ENCODE measurements at regions not wholly inside any gene's neighbourhood (a gene's known extent, or its start where the extent isn't known, plus 50 kb on each side); places are given as distances from the start of the nearest gene placed in this dataset.

DNA sequence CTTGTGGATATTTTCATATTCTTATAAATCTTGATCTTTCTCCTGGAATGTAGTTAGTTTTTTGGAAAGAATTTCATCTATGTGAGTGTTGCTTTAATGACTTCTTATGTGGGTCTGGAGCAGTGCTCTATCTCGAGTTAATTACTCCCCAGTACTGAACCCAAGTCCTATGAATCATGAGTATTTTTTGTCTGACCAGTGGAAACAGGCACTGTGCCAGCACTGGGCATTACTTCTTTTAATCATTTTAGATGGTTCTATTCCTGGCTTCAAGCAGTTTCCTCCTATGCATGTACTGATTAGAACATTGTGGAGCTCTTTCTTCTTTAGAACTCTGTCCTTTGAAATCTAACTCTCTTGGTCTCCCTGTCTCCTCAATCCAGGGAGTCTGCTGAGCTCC, 466.3 kb downstream of the PCDH17 start:
- intact Hi-C loops (cut with DNase I): no loop called here
- TF ChIP-seq POLR2A (IDR thresholded peaks at IDR 0.05) (no peak), EP300 (IDR thresholded peaks at IDR 0.05) (no peak), POLR2AphosphoS5 (IDR thresholded peaks at IDR 0.05) (no peak)
- TF ChIP-seq, protein P1, sequence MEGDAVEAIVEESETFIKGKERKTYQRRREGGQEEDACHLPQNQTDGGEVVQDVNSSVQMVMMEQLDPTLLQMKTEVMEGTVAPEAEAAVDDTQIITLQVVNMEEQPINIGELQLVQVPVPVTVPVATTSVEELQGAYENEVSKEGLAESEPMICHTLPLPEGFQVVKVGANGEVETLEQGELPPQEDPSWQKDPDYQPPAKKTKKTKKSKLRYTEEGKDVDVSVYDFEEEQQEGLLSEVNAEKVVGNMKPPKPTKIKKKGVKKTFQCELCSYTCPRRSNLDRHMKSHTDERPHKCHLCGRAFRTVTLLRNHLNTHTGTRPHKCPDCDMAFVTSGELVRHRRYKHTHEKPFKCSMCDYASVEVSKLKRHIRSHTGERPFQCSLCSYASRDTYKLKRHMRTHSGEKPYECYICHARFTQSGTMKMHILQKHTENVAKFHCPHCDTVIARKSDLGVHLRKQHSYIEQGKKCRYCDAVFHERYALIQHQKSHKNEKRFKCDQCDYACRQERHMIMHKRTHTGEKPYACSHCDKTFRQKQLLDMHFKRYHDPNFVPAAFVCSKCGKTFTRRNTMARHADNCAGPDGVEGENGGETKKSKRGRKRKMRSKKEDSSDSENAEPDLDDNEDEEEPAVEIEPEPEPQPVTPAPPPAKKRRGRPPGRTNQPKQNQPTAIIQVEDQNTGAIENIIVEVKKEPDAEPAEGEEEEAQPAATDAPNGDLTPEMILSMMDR (IDR thresholded peaks at IDR 0.05): no peak
- DNase-seq: no peak
- H3K4me3 ChIP-seq: no peak overlapping the region
- no peak overlapping the region for H3K27ac ChIP-seq
- H3K4me1 ChIP-seq: no peaks in the 10 kb centered on the region
- no peaks in the 10 kb centered on the region for H3K36me3 ChIP-seq
- H3K27me3 ChIP-seq: no peaks in the 10 kb centered on the region
- no peaks in the 10 kb centered on the region for H3K9me3 ChIP-seq
- WGBS, 2 donors: 53 to 55% methylated on average over 1 of the region's 1 CpG

DNA sequence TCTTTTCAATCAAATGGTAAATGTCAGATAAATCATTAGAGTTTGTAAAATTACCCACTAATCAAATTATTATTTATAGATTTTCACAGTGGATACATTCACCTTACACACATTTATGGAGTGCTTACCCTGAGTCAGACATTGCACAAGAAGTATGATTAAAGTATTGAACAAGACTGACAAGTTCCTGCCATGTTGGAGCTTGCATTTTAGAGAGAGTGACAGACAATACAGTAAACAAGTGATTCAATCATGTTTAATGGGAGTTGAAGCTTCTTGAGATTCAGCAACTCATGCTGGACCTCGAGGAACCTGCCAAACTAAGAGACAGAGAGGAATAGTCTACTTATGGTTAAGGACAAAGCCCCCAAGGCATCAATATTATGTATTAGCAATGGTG, 487.8 kb downstream of the PCDH17 start:
- Histone ChIP-seq H3K36me3 (no peaks in the 10 kb centered on the region), H3K27ac (no peak overlapping the region), H3K4me1 (no peaks in the 10 kb centered on the region), H3K4me3 (no peak overlapping the region), H3K9me3 (no peaks in the 10 kb centered on the region), H3K27me3 (no peaks in the 10 kb centered on the region)
- WGBS, 2 donors: 17 to 23% methylated on average over 1 of the region's 1 CpG
- intact Hi-C loops (cut with DNase I): no loop called here
- no peak for DNase-seq
- TF ChIP-seq EP300 (IDR thresholded peaks at IDR 0.05) (no peak), POLR2AphosphoS5 (IDR thresholded peaks at IDR 0.05) (no peak), POLR2A (IDR thresholded peaks at IDR 0.05) (no peak)
- TF ChIP-seq, protein P1 (IDR thresholded peaks at IDR 0.05): no peak

DNA sequence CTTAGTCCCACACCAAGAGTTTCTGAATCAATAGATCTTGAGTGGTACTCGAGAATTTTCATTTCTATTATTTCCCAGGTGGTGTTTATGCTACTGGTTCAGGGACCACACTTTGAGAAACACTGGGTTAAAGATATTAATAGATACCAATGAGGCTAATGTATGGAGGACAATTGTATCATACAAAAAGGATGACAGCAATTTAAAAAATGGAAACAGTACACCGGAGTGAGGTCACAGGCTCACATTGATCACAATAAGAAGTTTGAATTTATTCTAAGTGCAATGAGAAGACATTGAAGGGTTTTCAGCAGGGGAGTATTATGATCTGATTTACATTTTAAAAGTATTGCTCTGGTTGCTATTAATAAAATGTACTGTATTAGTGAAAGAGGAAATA, 488.3 kb downstream of the PCDH17 start:
- 49 to 84% methylated on average over 2 of the region's 2 CpGs for WGBS, 2 donors

DNA sequence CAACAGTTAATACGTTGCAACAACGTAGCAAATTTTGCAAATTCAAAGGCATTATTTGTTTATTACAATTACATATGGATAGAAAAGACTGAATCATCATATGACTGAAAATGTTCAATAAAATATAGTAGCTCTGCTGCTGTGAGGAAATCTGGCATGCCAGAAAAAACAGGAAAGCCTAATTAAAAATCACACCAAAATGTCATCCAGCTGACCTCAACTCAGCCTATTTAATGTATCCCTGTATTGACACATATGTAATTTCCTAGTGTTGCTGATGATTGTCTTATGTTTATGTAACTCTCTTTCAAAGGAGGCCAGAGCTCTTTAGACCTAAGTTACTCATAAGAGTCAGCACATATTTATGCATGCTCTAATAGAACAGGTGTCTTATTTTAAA, 495.0 kb downstream of the PCDH17 start:
- H3K4me3 ChIP-seq: no peak overlapping the region
- 86 to 95% methylated on average over 2 of the region's 2 CpGs for WGBS, 2 donors
- H3K36me3 ChIP-seq: no peaks in the 10 kb centered on the region
- H3K4me1 ChIP-seq: no peaks in the 10 kb centered on the region
- DNase-seq: no peak
- no peaks in the 10 kb centered on the region for H3K27me3 ChIP-seq
- intact Hi-C loops (cut with DNase I): no loop called here
- H3K27ac ChIP-seq: no peak overlapping the region
- peaks cover 0 to 2% (median 0%) of the 10 kb centered on the region in 4 donors for H3K9me3 ChIP-seq
- TF ChIP-seq, protein P1 (IDR thresholded peaks at IDR 0.05): no peak
- TF ChIP-seq EP300 (IDR thresholded peaks at IDR 0.05) (no peak), POLR2AphosphoS5 (IDR thresholded peaks at IDR 0.05) (no peak), POLR2A (IDR thresholded peaks at IDR 0.05) (no peak)

More for the DNA sequence above, 488.3 kb downstream of the PCDH17 start:
- no peak for DNase-seq
- H3K9me3 ChIP-seq: no peaks in the 10 kb centered on the region
- H3K4me1 ChIP-seq: no peaks in the 10 kb centered on the region
- no peak overlapping the region for H3K27ac ChIP-seq
- H3K36me3 ChIP-seq: no peaks in the 10 kb centered on the region
- no peak for TF ChIP-seq EP300 (IDR thresholded peaks at IDR 0.05)
- H3K4me3 ChIP-seq: no peak overlapping the region
- intact Hi-C loops (cut with DNase I): no loop called here
- H3K27me3 ChIP-seq: no peaks in the 10 kb centered on the region

DNA sequence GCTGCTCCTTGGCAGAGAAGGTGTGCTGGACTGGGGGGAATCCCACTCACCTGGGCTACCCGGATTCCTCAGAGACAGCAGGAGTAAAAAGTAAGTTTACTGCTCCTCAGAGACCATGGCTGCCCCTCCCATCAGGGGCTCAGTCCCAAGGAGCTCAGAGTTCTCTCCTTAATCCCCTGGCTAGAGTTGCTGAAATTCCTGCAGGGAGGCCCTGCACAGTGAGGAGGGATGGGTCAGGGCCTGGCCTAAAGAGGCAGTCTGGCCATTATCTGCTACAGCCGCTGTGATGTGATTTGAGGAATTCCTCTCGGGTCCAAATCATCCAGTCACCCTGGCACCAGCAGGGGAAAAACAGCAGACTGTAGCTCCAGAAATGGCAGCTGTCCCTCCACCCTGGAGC, 502.5 kb downstream of the PCDH17 start:
- Histone ChIP-seq H3K4me1 (no peaks in the 10 kb centered on the region), H3K4me3 (no peak overlapping the region), H3K9me3 (peaks cover 0 to 3% (median 0%) of the 10 kb centered on the region in 4 donors), H3K27me3 (no peaks in the 10 kb centered on the region), H3K27ac (no peak overlapping the region), H3K36me3 (no peaks in the 10 kb centered on the region)
- TF ChIP-seq POLR2AphosphoS5 (IDR thresholded peaks at IDR 0.05): no peak
- no peak for TF ChIP-seq EP300 (IDR thresholded peaks at IDR 0.05)
- no peak for DNase-seq
- 75 to 83% methylated on average over 3 of the region's 3 CpGs for WGBS, 2 donors
- intact Hi-C loops (cut with DNase I): no loop called here

DNA sequence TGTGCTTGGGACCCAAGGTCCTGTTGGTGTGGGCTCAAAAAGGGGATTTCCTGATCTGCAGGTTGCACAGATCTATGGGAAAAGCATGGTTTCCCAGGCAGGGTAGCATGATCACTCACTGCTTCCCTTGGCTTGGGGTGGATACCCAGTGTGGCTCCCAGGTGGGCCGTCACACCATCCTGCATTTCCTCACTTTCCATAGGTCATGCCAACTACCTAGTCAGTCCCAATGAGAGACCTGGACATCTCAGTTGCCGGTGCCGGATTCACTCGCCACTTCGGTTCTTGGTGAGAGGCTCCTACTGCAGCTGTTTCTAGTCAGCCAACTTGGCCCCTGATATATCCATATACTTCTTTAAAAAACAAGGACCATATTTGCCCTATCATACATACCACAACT, 503.0 kb downstream of the PCDH17 start:
- TF ChIP-seq POLR2A (IDR thresholded peaks at IDR 0.05): no peak
- no peak for TF ChIP-seq EP300 (IDR thresholded peaks at IDR 0.05)
- TF ChIP-seq, protein P1 (IDR thresholded peaks at IDR 0.05): no peak
- TF ChIP-seq POLR2AphosphoS5 (IDR thresholded peaks at IDR 0.05): no peak
- intact Hi-C loops (cut with DNase I): no loop called here
- H3K27me3 ChIP-seq: no peaks in the 10 kb centered on the region
- no peak overlapping the region for H3K4me3 ChIP-seq
- no peaks in the 10 kb centered on the region for H3K36me3 ChIP-seq
- peaks cover 0 to 3% (median 0%) of the 10 kb centered on the region in 4 donors for H3K9me3 ChIP-seq
- DNase-seq: no peak
- no peak overlapping the region for H3K27ac ChIP-seq
- 94 to 96% methylated on average over 5 of the region's 5 CpGs for WGBS, 2 donors
- no peaks in the 10 kb centered on the region for H3K4me1 ChIP-seq

Measured in sigmoid colon (tissue), 6 donors.